Activated T-cell treated with anti-CD3 and anti-CD28 coated beads, Interleukin-2, amount 50 U/mL, for 48 hours (primary cell): ENCODE measurements at regions not wholly inside any gene's neighbourhood (a gene's known extent, or its start where the extent isn't known, plus 50 kb on each side); places are given as distances from the start of the nearest gene placed in this dataset.
"Not testable (repeated sequence)": the region's sequence is repeated elsewhere in the genome, so short reads cannot be mapped to it uniquely, and the experiment has no call there.

Source experiments
- DNase-seq, 2 experiments: peaks; one replicate each; pipeline ENCODE4 v3.0.0-alpha.2; 2020

- DNase-seq = no peak
Measured at GRCh38 chr5:165035520-165035919, 1530.1 kb downstream of the MAT2B start.

DNA sequence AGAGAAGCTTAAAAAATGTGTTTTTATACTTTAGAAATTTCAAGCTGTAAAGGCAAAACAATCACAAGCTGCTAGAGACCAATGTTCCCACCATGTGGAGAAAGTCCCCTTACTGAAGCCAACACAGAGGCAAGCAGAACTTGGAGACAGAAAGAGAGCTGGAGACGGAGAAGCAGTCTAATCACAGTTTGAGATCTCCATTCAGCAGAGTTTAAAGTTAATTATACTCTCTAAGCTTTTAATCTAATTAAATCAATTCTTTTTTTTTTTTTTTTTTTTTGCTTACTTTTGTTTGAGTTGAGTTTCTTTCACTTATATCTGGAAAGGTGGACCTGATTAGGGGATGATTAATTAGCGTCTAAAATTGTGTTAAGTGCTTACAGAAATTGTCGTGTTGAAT lies 1534.3 kb downstream of the MAT2B start:
- no peak for DNase-seq

- DNase-seq = not testable (repeated sequence)
Measured at GRCh38 chr5:165045941-165046340, 1540.5 kb downstream of the MAT2B start.

- DNase-seq = no peak
Measured at GRCh38 chr5:165055476-165055875, 1550.1 kb downstream of the MAT2B start.

DNA sequence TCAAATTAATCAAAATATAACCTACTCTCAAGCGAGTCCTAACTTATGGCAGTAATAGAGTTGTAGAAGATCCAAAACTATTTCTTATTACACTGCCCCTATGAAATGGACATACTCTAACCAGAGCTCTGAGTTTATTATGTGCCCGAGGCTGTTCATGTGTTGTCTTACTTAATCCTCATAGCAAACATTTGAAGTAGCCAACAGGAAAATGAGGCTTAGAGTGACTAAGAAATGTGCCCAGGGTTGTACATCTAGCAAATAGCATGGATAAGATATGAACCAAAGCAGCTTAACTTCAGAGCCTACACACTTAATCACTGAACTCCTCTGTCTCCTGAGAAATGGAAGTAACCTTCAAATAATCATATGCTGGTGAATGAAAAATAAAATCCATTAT lies 1551.7 kb downstream of the MAT2B start:
- DNase-seq = no peak

- DNase-seq = no peak
Measured at GRCh38 chr5:165066751-165067385, 1561.4 kb downstream of the MAT2B start.

GRCh38 chr5:165076686-165077085 lies 1571.3 kb downstream of the MAT2B start:
- no peak for DNase-seq

GRCh38 chr5:165079389-165079788 lies 1574.0 kb downstream of the MAT2B start:
- no peak for DNase-seq

GRCh38 chr5:165083394-165083793 lies 1578.0 kb downstream of the MAT2B start:
- DNase-seq = no peak

DNA sequence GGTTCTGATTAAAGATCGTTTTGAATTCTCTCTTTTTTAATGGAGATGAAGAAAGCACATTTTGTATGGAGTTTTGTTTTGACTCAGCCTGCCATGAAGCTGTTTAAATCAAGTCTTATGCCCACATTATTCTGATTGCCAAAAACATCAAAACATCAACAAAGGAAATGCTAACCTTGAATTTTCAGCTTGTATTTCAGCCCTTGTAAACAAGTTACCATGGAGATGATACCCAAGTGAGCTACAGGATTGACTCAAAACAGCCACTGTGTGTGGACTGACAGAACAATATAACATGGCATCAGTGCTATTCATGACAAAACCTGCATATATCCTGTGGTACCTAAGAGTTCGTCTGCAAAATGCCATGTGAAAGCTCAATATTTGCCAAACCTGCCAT lies 1581.0 kb downstream of the MAT2B start:
- DNase-seq = no peak

- DNase-seq = no peak
Measured at GRCh38 chr5:165094782-165095181, 1589.4 kb downstream of the MAT2B start.

- DNase-seq = no peak
Measured at GRCh38 chr5:165101709-165102108, 1596.3 kb downstream of the MAT2B start.

DNA sequence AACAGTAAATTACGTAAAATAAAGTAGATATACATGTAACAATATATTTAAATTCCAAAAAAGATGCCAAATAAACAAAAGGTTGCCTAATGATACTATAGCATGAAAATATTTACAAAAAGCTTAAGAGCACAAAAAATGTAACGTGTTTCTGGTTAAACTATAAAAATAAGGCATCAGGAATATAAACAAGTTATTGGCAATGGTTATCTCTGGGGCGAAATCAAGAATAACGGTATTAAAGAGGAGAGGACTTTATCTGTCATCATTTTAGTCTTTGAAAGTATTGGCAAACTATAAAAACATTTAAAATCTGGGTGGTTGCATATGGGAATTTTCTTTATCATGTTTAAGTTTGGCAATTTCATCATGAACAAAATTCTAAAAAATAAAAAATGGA lies 1599.2 kb downstream of the MAT2B start:
- no peak for DNase-seq

- DNase-seq = no peak
Measured at GRCh38 chr5:165108809-165109208, 1603.4 kb downstream of the MAT2B start.

DNA sequence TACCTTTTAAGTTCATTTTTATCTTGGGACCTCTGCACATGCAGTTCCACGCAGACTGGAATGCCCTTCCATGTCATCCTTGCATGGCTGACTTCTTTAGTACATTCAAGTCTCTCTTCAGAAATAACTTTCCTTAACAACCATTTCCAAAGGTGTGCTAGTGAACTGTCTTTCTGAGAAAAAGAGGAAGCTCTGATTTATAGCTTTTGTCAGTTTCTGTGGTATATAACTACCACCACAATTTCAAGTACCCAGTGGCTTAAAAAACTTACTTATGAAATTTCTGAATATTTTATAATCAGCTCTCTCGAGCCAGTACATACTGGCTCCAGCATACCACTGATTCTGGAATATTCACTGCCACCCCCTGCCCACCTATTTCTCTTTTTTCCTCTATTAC lies 1613.8 kb downstream of the MAT2B start:
- no peak for DNase-seq

DNA sequence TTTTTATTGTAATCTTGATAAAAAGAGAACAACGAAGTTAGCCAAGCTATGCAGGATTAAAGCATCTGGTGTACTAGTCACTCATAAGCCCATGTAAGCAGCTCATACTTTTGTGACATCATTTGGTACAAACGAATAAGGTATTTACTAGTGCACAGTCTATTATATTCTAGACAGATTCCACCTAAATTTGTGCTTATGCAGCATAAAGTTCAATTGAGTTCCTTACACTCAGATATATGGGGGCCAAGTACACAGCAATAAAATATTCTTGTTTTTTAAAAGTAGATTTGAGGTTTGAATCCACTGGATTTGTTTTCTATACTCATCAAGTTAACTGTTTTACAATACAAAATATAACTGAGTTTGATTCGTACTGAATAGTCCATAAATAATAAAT lies 1621.2 kb downstream of the MAT2B start:
- no peak for DNase-seq

GRCh38 chr5:165127941-165128340 lies 1622.5 kb downstream of the MAT2B start:
- no peak for DNase-seq

DNA sequence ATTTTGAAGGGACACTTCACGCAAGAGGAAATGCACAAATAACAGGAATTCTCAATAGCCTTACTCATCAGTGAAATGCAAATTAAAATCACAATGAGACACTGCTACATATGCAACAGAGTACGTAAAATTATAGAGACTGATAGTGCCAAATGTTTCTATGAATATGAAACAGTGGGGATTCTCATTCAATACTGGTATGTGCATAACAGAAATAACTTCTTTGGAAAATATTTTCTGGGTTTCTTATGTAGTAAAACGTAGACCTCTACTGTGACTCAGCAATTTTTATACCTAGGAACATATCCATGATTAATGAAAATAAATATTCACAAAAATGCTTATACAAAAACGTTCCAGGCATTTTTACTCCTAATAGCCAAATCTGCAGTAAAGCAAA lies 1625.2 kb downstream of the MAT2B start:
- DNase-seq = no peak

DNA sequence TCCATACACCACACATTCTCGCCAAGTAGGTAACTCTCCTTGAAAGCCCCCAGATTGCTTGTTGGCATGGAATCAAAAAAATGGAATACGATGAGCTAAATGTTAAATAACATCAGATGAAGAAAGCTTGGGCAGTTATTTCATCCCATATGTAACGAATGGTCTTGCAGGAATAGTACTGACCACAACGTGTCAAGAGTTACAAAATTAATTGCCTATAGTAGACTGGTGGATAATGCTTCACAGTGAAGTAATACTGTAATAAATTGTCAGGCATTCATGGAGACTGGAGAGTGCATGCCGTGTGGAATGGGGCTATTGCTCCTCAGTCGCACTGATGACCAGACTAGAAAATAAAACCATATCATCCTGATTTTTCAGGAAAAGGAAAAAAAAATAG lies 1628.7 kb downstream of the MAT2B start:
- DNase-seq = no peak

DNA sequence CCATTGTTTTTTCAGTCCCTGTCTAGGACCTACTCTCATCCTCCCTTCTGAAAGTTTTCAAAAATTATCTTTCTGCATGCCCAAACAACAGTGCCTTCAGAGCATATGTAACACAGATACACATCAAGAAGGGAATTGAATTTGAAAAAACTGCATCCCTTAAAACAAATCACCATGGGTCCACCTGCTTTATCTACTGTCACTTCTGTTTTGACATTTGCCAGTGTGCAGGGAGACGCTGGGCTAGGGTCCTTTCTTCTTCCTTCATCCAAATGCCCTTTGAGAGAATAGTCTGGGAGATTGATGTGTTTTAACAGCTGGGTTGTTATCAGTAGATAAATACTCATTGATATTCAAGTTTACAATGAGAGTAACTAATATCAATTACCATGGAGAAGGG lies 1630.1 kb downstream of the MAT2B start:
- no peak for DNase-seq

GRCh38 chr5:165137701-165138100 lies 1632.3 kb downstream of the MAT2B start:
- no peak for DNase-seq

- no peak for DNase-seq
Measured at GRCh38 chr5:165138236-165138635, 1632.8 kb downstream of the MAT2B start.

GRCh38 chr5:165139262-165139661 lies 1633.8 kb downstream of the MAT2B start:
- DNase-seq = no peak

DNA sequence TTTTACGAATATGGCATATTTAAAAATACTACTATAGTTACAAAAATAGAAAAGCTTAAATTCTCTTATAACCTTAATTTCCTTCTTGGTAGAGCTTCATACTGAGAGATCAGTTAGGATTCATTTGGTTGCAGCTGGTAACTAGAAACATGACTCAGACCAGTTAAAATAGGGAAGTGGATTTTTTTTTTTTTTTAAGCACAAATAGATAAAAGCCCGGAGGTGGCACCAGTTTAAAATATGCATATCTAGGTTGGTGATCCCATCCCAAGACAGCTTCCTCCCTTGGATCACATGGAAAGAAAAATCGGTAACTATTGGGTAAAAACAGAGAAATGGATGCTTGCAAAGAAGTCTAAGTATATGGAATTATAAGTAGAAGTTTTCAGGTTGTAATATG lies 1634.3 kb downstream of the MAT2B start:
- DNase-seq = no peak

- no peak for DNase-seq
Measured at GRCh38 chr5:165143741-165144140, 1638.3 kb downstream of the MAT2B start.

DNA sequence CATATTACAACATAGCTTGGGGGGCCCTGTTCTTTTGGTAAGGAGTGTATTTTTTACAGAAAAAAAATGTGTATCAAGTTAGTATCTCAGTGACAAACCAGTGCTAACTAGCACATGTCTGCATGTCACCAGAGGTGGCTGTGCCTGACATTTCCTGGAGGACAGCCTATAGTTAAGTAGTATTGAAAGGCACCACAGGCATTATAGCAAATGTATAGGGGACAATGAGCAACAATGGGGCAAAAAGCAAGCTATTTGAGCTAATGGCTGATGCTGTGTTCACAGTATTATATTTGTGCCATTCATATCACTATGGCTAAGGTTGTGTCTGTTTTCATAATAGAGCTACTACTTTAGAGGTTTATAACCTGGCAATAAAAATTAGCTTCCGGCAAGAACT lies 1644.0 kb downstream of the MAT2B start:
- no peak for DNase-seq
